GM21381 (cell line): ENCODE measurements at regions not wholly inside any gene's neighbourhood (a gene's known extent, or its start where the extent isn't known, plus 50 kb on each side); places are given as distances from the start of the nearest gene placed in this dataset.
"Not testable (repeated sequence)": the region's sequence is repeated elsewhere in the genome, so short reads cannot be mapped to it uniquely, and the experiment has no call there.

Experiments used
- ATAC-seq: cut with Tn5 transposase; IDR thresholded peaks from one replicate; pipeline ENCODE4 v1.9.1; 2021; ENCODE audit warnings: mild to moderate bottlenecking, moderate library complexity; ENCODE audit not compliant: unreplicated experiment

GRCh38 chr2:87196720-87197388 lies 175.2 kb upstream of the PLGLB1 start:
- ATAC-seq, result not testable (repeated sequence)

- ATAC-seq, result not testable (repeated sequence)
Observed at GRCh38 chr2:87198422-87198821, 176.8 kb upstream of the PLGLB1 start.

GRCh38 chr2:87199228-87199627 lies 177.6 kb upstream of the PLGLB1 start:
- not testable (repeated sequence) for ATAC-seq

- not testable (repeated sequence) for ATAC-seq
Observed at GRCh38 chr2:87204569-87205147, 183.0 kb upstream of the PLGLB1 start.

GRCh38 chr2:87212938-87213337 lies 191.3 kb upstream of the PLGLB1 start:
- ATAC-seq, result not testable (repeated sequence)

- ATAC-seq, result not testable (repeated sequence)
Observed at GRCh38 chr2:87217005-87217404, 195.4 kb upstream of the PLGLB1 start.

GRCh38 chr2:87217741-87218410 lies 196.2 kb upstream of the PLGLB1 start:
- ATAC-seq, result not testable (repeated sequence)

- not testable (repeated sequence) for ATAC-seq
Observed at GRCh38 chr2:87220651-87221050, 199.0 kb upstream of the PLGLB1 start.

- not testable (repeated sequence) for ATAC-seq
Observed at GRCh38 chr2:87222131-87222530, 200.5 kb upstream of the PLGLB1 start.

- ATAC-seq, result not testable (repeated sequence)
Observed at GRCh38 chr2:87223873-87224272, 202.2 kb upstream of the PLGLB1 start.

- ATAC-seq, result not testable (repeated sequence)
Observed at GRCh38 chr2:87229091-87229689, 207.5 kb upstream of the PLGLB1 start.

GRCh38 chr2:87229964-87230363 lies 208.3 kb upstream of the PLGLB1 start:
- ATAC-seq, result not testable (repeated sequence)

GRCh38 chr2:87235333-87235981 lies 213.8 kb upstream of the PLGLB1 start:
- not testable (repeated sequence) for ATAC-seq

- ATAC-seq, result not testable (repeated sequence)
Observed at GRCh38 chr2:87237570-87238336, 216.1 kb upstream of the PLGLB1 start.

GRCh38 chr2:87239558-87240215 lies 218.0 kb upstream of the PLGLB1 start:
- ATAC-seq, result not testable (repeated sequence)

- ATAC-seq, result not testable (repeated sequence)
Observed at GRCh38 chr2:87246066-87246717, 224.5 kb upstream of the PLGLB1 start.

- not testable (repeated sequence) for ATAC-seq
Observed at GRCh38 chr2:87252046-87252445, 230.4 kb upstream of the PLGLB1 start.

- ATAC-seq, result not testable (repeated sequence)
Observed at GRCh38 chr2:87254562-87254961, 232.9 kb upstream of the PLGLB1 start.

- not testable (repeated sequence) for ATAC-seq
Observed at GRCh38 chr2:87255410-87255809, 233.8 kb upstream of the PLGLB1 start.
